ENCODE measurements at regions not wholly inside any gene's neighbourhood (a gene's known extent, or its start where the extent isn't known, plus 50 kb on each side); places are given as distances from the start of the nearest gene placed in this dataset.

DNA sequence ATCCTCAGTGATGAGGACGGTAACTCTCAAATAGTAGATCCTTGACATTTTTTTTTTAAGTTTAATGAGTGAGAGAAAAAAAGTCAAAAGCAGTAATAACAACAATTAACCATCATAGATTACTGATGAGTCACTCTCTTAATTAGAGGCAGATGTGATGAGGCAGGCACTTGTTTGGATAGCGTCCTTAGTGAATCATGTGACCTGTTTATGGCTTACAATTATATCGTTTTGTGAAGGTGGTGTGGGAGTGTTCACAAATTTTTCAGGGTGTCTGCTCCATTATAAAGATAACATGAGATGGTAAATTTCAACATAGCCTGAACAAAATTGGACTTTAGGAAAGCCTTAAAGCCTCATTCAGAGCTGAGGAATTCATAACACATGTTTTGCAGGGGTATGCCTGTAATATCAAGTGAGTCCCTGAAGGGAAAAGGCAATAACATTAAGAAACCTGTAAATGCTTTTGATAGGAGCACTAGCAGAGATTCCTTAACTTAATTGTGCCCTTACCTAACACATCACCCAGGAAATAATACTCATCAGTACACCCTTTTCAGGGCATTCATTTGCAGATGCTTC lies 51.9 kb upstream of the XIAP start:
- no peak for DNase-seq (ENCODE audit: low read depth in 1 of 2, low spot score in 2 of 2)
- FAIRE-seq, result no peak
- H3K27ac ChIP-seq (ENCODE audit: low read depth, low read length), result no peak overlapping the region
- no peak overlapping the region for H3K4me2 ChIP-seq (ENCODE audit: insufficient read depth in 1 of 2, low read depth in 2 of 2, low read length in 2 of 2)
- H2BK120ac ChIP-seq (replicated peaks; ENCODE audit: low read depth, low read length), result no peak overlapping the region
- no peak overlapping the region for H4K91ac ChIP-seq (replicated peaks; ENCODE audit: insufficient read length, low read length)
- H3K4me3 ChIP-seq (ENCODE audit: extremely low read depth in 1 of 4, insufficient read depth in 2 of 4, low read depth in 3 of 4, low read length in 4 of 4), result no peak overlapping the region
- H3K23me2 ChIP-seq (ENCODE audit: low read depth, low read length), result no peaks in the 10 kb centered on the region
- H3K9me3 ChIP-seq (ENCODE audit: insufficient read depth in 2 of 2, low read depth in 1 of 2, low read length in 1 of 2), result no peaks in the 10 kb centered on the region
- H3K18ac ChIP-seq (ENCODE audit: extremely low read depth, low read length), result no peak overlapping the region
- H4K5ac ChIP-seq (ENCODE audit: insufficient read length, low read depth, low read length), result no peak overlapping the region
- H3K9ac ChIP-seq (replicated peaks in 1 of 4; ENCODE audit: extremely low read depth in 1 of 4, low read depth in 3 of 4, low read length in 3 of 4), result no peak overlapping the region
- no peak overlapping the region for H2AK5ac ChIP-seq (ENCODE audit: low read depth, low read length)
- H3K27me3 ChIP-seq (replicated peaks in 1 of 4; ENCODE audit: control insufficient read depth in 3 of 4, extremely low read depth in 1 of 4, insufficient read depth in 3 of 4, low read length in 3 of 4), result no peaks in the 10 kb centered on the region
- H3K36me3 ChIP-seq (ENCODE audit: control insufficient read depth in 2 of 4, insufficient read depth in 4 of 4, low read length in 3 of 4), result no peaks in the 10 kb centered on the region
- H3K23ac ChIP-seq (ENCODE audit: insufficient read length), result no peak overlapping the region
- H4K8ac ChIP-seq (ENCODE audit: extremely low read depth, insufficient read depth, low read length), result no peak overlapping the region
- no peak overlapping the region for H2BK15ac ChIP-seq (ENCODE audit: low read length)
- no peaks in the 10 kb centered on the region for H3K79me1 ChIP-seq (ENCODE audit: low read depth, low read length)
- H3K4ac ChIP-seq (replicated peaks; ENCODE audit: insufficient read length, low read depth, low read length), result no peak overlapping the region
- H4K20me1 ChIP-seq (replicated peaks in 1 of 2; ENCODE audit: control insufficient read depth in 1 of 2, insufficient read depth in 2 of 2, low read length in 2 of 2), result no peaks in the 10 kb centered on the region
- H2BK20ac ChIP-seq (ENCODE audit: low read length), result no peak overlapping the region
- ChIA-PET POLR2A (ENCODE audit: partially characterized antibody) (no interaction called here), CTCF (ENCODE audit: partially characterized antibody) (no interaction called here)
- H2BK12ac ChIP-seq (ENCODE audit: low read depth, low read length), result no peak overlapping the region
- H3K14ac ChIP-seq (ENCODE audit: insufficient read length), result no peak overlapping the region
- H3K56ac ChIP-seq (replicated peaks; ENCODE audit: insufficient read length, low read depth, low read length), result no peak overlapping the region
- H2BK5ac ChIP-seq (ENCODE audit: low read depth, low read length), result no peak overlapping the region
- WGBS, 2 experiments (ENCODE audit: extremely low coverage in 1 of 2, insufficient coverage in 1 of 2, insufficient read length in 1 of 2, insufficient replicate concordance in 2 of 2, low coverage in 1 of 2, low lambda C conversion rate in 2 of 2, missing lambda C conversion rate in 1 of 2), result 80% methylated on average over 3 of the region's 3 CpGs; no CpG with 5 or more reads in 1 of the 2 experiments
- no peak overlapping the region for H2AFZ ChIP-seq (ENCODE audit: low read length)
- no peaks in the 10 kb centered on the region for H3K79me2 ChIP-seq (ENCODE audit: control insufficient read depth in 1 of 2, insufficient read depth in 2 of 2, low read length in 2 of 2)
- no peaks in the 10 kb centered on the region for H3K4me1 ChIP-seq (replicated peaks in 1 of 4; ENCODE audit: control insufficient read depth in 3 of 4, insufficient read depth in 4 of 4, low read length in 3 of 4)
- TF ChIP-seq KDM1A (IDR thresholded peaks at IDR 0.05; ENCODE audit: borderline replicate concordance, low read length), result no peak
- no peak for TF ChIP-seq TAF7 (optimal IDR thresholded peaks at IDR 0.05; ENCODE audit: borderline replicate concordance, low read depth, low read length)
- TF ChIP-seq TBP (IDR thresholded peaks at IDR 0.05; ENCODE audit: low read depth, low read length), result no peak
- TF ChIP-seq CTBP2 (IDR thresholded peaks at IDR 0.05; ENCODE audit: borderline replicate concordance, insufficient read depth, insufficient read length, low read length), result no peak
- TF ChIP-seq MAFK (IDR thresholded peaks at IDR 0.05; ENCODE audit: low read depth, low read length), result no peak
- TF ChIP-seq SUZ12 (IDR thresholded peaks at IDR 0.05; ENCODE audit: low read length), result no peak
- TF ChIP-seq CEBPB (IDR thresholded peaks at IDR 0.05; ENCODE audit: low read depth, low read length), result no peak
- no peak for TF ChIP-seq BACH1 (IDR thresholded peaks at IDR 0.05; ENCODE audit: low read length)
- no peak for TF ChIP-seq CBX5 (IDR thresholded peaks at IDR 0.05; ENCODE audit: low read depth, low read length)
- no peak for TF ChIP-seq RXRA (IDR thresholded peaks at IDR 0.05; ENCODE audit: insufficient read depth, low read depth, low read length)
- TF ChIP-seq ZNF274 (IDR thresholded peaks at IDR 0.05; ENCODE audit: borderline replicate concordance, extremely low read depth, low read length), result no peak
- no peak for TF ChIP-seq FOSL1 (IDR thresholded peaks at IDR 0.05; ENCODE audit: insufficient read depth, low read depth, low read length)
- no peak for TF ChIP-seq RAD21 (IDR thresholded peaks at IDR 0.05 in 1 of 2, conservative IDR thresholded peaks at IDR 0.05 in 1 of 2; ENCODE audit: low read depth in 2 of 2, low read length in 2 of 2)
